Activated CD8-positive, alpha-beta T cell treated with anti-CD3 and anti-CD28 coated beads, Interleukin-2, amount 10 ng/mL, durations not matched to agents 7 days and 5 days (primary cell): ENCODE measurements at regions not wholly inside any gene's neighbourhood (a gene's known extent, or its start where the extent isn't known, plus 50 kb on each side); places are given as distances from the start of the nearest gene placed in this dataset.

Experiments used
- ATAC-seq: fragments of 150-1000 bp; cut with Tn5 transposase; one replicate; pipeline ENCODE4 v1.10.0; 2021; ENCODE audit warnings: moderate library complexity
- CTCF ChIA-PET: fragments of 350-600 bp; sonication (Branson Sonifier 250); formaldehyde crosslinking; loops from one replicate; lab custom pipeline; 2021; ENCODE audit warnings: antibody characterized with exemption; lab: Charles Lee
- POLR2A ChIA-PET: fragments of 350-600 bp; sonication (Branson Sonifier 250); formaldehyde crosslinking; loops from one replicate; lab custom pipeline; 2021; ENCODE audit warnings: antibody characterized with exemption; lab: Charles Lee
- DNase-seq: peaks from one replicate; pipeline ENCODE4 v3.0.0-alpha.2; 2020
- H3K27ac Mint-ChIP-seq: one replicate; pipeline ENCODE4 v1.8.0; 2021; ENCODE audit warnings: mild to moderate bottlenecking, mixed read lengths
- H3K27me3 Mint-ChIP-seq: one replicate; pipeline ENCODE4 v1.8.0; 2021; ENCODE audit warnings: low read depth, mixed read lengths
- H3K36me3 Mint-ChIP-seq: one replicate; pipeline ENCODE4 v1.8.0; 2021; ENCODE audit warnings: low read depth, mixed read lengths
- H3K4me1 Mint-ChIP-seq: one replicate; pipeline ENCODE4 v1.8.0; 2021; ENCODE audit warnings: low read depth, mixed read lengths
- H3K4me3 Mint-ChIP-seq: one replicate; pipeline ENCODE4 v1.8.0; 2021; ENCODE audit warnings: mild to moderate bottlenecking, mixed read lengths
- H3K9me3 Mint-ChIP-seq: one replicate; pipeline ENCODE4 v1.8.0; 2022; ENCODE audit warnings: mixed read lengths; ENCODE audit not compliant: insufficient read depth

DNA sequence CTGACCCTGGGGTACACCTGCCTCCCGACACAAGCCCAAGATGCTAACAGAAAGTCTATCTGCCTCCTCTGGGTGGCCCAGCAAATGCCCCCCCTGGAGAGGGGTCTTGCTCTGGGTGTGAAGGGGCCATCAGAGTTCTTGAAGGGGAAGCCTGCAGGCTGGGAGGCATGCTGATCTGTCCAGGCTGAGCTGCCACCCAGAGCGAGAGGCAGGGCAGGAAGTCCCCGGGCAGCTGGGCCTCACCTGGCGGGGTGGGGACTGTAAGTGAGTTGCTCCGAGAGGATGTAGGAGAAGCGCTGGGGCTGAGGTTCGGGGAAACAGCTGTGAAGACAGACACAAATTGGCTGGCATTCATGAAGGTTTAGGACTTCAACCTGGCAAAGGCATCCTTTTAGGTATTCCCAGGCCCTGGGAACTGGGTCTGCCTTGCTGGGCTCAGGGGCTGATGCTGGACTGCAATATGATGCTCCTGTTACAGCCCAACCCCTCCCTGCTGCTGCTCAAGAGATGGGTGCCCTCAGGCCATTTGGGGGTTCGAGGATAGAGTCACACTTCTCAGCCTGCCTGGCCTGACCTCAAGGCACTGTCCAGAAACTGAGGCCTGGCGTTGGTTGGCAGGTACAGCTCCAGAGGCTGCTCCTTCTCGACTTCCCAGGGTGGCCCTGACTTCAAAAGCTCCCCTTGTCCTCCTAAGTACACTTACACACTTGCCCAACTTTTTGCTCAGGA lies 60.2 kb upstream of the LYVE1 start:
- Mint-ChIP-seq H3K4me3 (no peak overlapping the region), H3K27me3 (no peaks in the 10 kb centered on the region), H3K4me1 (peaks cover 10% of the 10 kb centered on the region), H3K36me3 (no peaks in the 10 kb centered on the region), H3K27ac (no peak overlapping the region), H3K9me3 (no peaks in the 10 kb centered on the region)
- DNase-seq (peak; percentile 48), ATAC-seq (no peak)
- CTCF ChIA-PET: no interaction called here
- POLR2A ChIA-PET: no interaction called here

DNA sequence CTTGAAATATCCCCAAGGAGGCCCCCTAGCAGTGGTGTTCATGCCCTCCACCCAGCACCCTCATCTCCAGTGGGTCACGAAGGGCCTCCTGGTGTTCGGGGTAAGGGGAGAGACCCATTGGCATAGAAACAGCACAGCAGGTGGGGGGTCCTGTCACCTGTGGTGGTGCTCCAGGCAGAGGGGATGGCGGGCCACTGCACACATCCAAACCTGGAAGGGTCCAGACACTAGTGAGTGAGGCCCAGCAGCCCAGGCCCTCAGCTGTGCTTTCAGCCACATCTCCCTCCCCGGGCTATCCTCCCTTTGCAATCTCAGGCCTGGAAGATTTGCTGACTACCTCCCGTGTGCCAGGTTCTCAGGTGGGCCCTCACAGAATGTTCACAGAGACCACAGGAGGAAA lies 59.4 kb upstream of the LYVE1 start:
- H3K27me3 Mint-ChIP-seq: no peaks in the 10 kb centered on the region
- no peak overlapping the region for H3K27ac Mint-ChIP-seq
- peaks cover 18% of the 10 kb centered on the region for H3K4me1 Mint-ChIP-seq
- DNase-seq (no peak), ATAC-seq (no peak)
- no peaks in the 10 kb centered on the region for H3K9me3 Mint-ChIP-seq
- POLR2A ChIA-PET: no interaction called here
- no peak overlapping the region for H3K4me3 Mint-ChIP-seq
- CTCF ChIA-PET: no interaction called here
- H3K36me3 Mint-ChIP-seq: no peaks in the 10 kb centered on the region

DNA sequence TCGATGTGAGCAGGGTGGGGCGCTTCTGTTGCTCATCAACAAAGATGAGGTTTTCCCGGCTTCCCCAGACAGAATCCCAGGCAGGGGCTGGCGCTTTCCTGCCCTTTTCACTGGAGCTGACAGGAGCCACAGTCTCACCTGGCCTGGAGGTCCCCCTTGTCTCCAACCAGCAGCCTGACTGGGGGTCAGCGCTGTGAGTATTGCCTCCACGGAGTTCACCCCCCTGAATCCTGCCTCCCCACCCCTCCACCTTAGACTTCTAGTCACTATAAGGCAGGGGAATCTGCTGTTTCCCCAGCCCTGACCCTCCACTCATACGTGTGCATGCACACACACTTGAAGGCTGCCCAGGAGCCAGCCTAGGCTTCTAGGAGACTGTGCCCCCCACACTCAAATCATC lies 58.8 kb upstream of the LYVE1 start:
- H3K36me3 Mint-ChIP-seq: no peaks in the 10 kb centered on the region
- DNase-seq (no peak), ATAC-seq (no peak)
- H3K27me3 Mint-ChIP-seq: no peaks in the 10 kb centered on the region
- H3K4me3 Mint-ChIP-seq: no peak overlapping the region
- H3K9me3 Mint-ChIP-seq: no peaks in the 10 kb centered on the region
- ChIA-PET CTCF (interaction anchor here (1.2 to 1.6 kb wide), 2 partner anchors 9 to 221 kb away, joined by 3 to 4 read pairs; no protein-coding TSS in a partner anchor), POLR2A (no interaction called here)
- peaks cover 19% of the 10 kb centered on the region for H3K4me1 Mint-ChIP-seq
- no peak overlapping the region for H3K27ac Mint-ChIP-seq

DNA sequence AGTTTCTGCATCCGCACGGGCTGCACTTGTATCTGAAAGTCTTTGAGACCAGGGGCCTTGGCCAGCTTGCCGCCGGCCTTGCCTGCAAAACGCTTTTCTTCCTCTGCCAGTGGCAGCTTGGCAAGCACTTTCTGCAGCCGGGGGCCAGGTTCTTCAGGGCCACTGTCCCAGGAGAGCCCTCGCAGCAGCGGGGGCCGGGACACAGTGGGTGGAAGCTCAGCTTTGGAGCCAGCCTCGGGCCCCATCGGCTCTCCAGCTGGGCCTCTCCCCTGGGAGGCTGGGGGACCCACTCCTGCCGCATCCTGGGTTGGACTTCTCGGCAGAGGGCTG lies 57.5 kb upstream of the LYVE1 start:
- Mint-ChIP-seq H3K4me3 (no peak overlapping the region), H3K9me3 (no peaks in the 10 kb centered on the region), H3K36me3 (no peaks in the 10 kb centered on the region), H3K4me1 (peaks cover 19% of the 10 kb centered on the region), H3K27ac (no peak overlapping the region), H3K27me3 (no peaks in the 10 kb centered on the region)
- ChIA-PET POLR2A (no interaction called here), CTCF (interaction anchor here (1.3 to 1.6 kb wide), 2 partner anchors 8 to 28 kb away, joined by 4 read pairs; no protein-coding TSS in a partner anchor)
- ATAC-seq (no peak), DNase-seq (no peak)

DNA sequence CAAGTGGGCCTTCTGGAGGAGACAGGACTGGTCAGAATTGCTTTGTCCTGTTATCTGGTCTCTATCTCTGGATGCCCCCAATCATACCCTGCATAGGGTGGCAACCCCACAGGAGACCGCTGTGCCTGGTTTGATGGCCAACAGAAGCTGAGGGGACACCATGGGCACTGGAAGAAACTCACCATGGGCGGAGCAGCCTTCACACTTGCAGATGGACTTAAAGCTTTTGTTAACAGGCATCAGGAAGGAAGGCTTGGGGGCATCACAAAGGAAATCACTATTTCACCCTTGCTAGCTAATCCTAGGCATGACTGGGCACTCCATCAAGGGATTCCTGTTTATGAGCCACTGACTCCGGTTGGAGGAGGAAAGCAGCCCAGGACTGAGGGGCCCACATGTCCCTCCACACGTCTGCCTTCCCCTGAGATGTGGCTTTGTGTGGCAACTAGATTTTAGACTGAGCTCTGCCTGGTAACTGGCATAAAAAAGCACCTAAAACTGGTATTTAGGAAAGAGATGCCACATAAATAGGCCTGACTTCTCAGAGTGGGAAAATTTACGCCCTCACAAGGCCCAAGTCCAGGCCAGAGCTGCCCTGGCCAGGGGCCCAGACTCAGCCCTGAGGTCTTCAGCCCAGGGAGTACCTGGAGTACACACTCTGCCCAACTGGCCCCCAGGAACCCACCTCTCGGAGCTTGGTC lies 57.0 kb upstream of the LYVE1 start:
- POLR2A ChIA-PET: no interaction called here
- no peak for DNase-seq
- CTCF ChIA-PET: interaction anchor here (1.3 to 1.6 kb wide), 2 partner anchors 8 to 29 kb away, joined by 4 read pairs; no protein-coding TSS in a partner anchor
- Mint-ChIP-seq H3K27ac (no peak overlapping the region), H3K9me3 (no peaks in the 10 kb centered on the region), H3K4me1 (peaks cover 19% of the 10 kb centered on the region), H3K27me3 (no peaks in the 10 kb centered on the region), H3K36me3 (no peaks in the 10 kb centered on the region), H3K4me3 (no peak overlapping the region)
- no peak for ATAC-seq

DNA sequence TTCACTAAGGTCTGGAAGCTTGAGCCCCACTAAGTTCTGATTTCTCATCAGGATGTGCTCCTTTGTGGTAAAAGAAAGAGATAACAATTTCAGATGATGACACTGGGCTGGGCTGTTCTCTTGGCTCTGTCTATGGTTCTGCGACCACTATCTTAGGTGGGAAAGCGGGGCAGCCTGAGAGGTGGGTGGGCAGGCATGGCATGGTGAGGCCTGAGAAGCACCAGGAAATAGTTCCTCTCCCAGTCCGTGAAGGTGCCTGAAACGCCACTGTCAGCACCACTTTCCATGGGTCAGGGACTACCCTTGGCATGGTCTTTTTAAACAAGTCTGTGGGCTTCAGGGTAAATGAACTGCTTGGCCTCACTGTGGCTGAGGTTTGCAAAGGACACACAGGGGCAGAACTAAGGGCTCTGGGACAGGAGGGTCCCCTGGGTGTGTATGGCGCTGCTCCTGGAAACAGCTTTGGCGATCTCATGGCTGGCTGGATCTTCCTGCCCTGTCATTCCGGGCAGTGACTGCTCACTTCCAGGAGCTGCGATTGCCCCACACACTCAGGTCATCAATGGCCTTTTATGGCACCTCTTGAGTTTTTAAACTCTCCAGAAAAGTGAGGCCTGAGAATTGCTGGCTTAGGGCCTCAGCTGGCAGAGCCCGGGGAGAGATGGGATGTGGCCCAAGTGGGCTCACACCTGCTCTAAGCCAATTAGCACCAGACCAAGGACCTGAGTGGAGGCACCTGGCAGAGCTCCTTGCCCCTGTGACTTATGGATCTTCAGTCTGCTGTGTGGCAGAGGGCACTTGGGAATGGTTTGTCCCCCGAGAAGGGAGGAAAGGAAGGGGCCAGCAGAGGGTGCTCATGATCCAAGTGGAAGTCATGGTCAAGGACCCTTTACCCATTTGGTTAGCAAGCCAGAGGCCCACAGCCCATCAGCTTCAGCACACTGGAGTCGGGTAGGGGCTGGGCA lies 55.6 kb upstream of the LYVE1 start:
- no peak for ATAC-seq
- CTCF ChIA-PET: interaction anchor here (1.4 to 1.5 kb wide), 2 partner anchors 15 to 27 kb away, joined by 3 to 4 read pairs; no protein-coding TSS in a partner anchor
- H3K27ac Mint-ChIP-seq: peak overlapping the region; percentile 90

DNA sequence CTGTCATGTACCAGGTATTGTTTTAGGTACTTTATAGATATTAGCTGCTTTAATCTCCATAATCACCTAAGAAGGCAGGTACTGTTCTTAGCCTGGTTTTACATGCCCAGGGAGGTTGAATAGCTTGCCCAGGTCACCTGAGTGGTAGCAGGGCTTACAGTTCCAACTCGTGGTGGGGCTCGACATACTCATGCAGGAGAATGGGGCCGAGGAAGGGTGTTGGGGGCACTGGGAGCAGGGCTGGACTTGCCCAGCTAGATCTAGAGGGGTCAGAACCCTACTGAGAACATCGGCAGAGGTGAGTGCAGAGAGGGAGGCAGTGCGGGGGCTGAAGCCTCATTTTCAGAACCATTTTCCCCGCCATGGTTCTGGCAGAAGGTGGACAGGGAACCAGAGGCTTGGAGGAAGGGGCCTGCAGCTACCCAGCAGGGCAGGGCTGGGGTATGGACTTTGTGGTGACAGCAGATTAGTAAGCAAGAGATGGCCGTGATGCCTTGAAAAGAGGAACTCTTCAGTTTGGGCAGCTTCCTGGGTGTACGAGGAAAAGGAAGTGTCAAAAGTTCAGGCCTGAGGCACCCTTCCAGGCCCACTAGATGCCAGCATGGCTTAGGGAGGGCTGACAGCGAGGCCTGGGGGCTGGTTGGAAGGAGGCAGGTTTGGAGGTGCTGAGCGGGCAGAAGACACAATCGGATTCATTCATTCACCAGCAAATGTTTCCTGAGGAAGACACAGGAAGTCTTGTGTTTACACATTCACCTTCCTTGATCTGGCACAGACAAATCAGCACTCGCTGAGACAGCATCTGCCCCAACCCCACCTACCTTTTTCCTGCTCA lies 54.7 kb upstream of the LYVE1 start:
- DNase-seq: no peak
- Mint-ChIP-seq H3K9me3 (no peaks in the 10 kb centered on the region), H3K27me3 (peaks cover 6% of the 10 kb centered on the region), H3K36me3 (no peaks in the 10 kb centered on the region), H3K4me3 (no peak overlapping the region), H3K4me1 (peaks cover 14% of the 10 kb centered on the region), H3K27ac (peak overlapping the region; percentile 90)
- POLR2A ChIA-PET: no interaction called here
- ATAC-seq: no peak
- CTCF ChIA-PET: interaction anchor here (1.5 kb wide), 1 partner anchor 28 kb away, joined by 3 read pairs; no protein-coding TSS in a partner anchor

More for the DNA sequence above, 55.6 kb upstream of the LYVE1 start:
- POLR2A ChIA-PET: no interaction called here
- H3K27me3 Mint-ChIP-seq: peaks cover 2% of the 10 kb centered on the region
- no peaks in the 10 kb centered on the region for H3K9me3 Mint-ChIP-seq
- H3K4me1 Mint-ChIP-seq: peaks cover 19% of the 10 kb centered on the region
- H3K4me3 Mint-ChIP-seq: no peak overlapping the region
- H3K36me3 Mint-ChIP-seq: no peaks in the 10 kb centered on the region
- DNase-seq: no peak

DNA sequence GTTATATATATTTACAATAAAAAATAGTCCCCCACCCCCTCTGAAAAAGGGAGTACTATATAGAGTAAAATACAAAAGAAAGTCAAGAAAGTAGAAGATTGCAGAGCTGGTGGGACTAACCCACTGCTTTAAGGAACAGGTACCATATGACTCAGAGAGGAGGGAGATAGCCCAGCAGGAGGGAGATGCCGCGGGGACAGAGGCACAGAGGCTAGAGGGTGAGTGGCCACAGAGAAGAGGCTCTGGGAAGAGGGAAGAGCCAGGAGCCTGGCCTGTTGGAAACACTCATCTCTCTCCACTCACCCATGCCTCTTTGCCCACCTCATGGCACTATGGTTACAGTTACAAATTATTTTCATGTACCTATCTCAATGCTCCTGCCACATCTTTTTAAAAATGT lies 53.6 kb upstream of the LYVE1 start:
- no peak for DNase-seq
- ChIA-PET POLR2A (no interaction called here), CTCF (no interaction called here)

DNA sequence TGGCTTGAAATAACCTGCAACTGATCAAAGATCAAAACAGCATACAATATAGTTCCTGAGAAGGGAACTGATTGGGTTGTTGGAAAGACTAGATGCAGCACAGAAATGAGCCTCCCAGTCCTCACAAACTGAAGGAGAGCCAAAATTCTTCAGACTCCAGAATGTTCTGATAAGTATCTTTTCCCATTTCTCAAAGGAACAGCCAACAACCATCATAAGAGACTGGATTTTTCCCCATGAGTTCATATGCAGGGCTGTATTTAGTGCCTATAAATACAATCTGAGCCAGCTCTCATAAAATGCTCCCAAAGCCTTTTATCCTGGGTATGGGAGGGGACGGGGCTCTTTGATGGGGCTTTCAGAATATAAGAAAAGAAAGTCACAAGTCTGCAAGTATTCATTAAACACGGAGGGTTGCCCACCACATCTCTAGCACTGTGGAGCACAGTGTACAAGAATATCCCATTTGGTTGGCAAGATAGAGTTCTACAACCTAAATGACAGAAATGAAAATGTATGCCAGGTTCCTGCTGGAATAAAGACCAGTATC lies 50.7 kb upstream of the LYVE1 start:
- H3K4me1 Mint-ChIP-seq: peaks cover 14% of the 10 kb centered on the region
- no peaks in the 10 kb centered on the region for H3K9me3 Mint-ChIP-seq
- peaks cover 15% of the 10 kb centered on the region for H3K27me3 Mint-ChIP-seq
- CTCF ChIA-PET: interaction anchor here (0.6 to 1.7 kb wide), 2 partner anchors 35 to 150 kb away, joined by 3 to 7 read pairs; no protein-coding TSS in a partner anchor
- POLR2A ChIA-PET: no interaction called here
- H3K27ac Mint-ChIP-seq: no peak overlapping the region
- no peaks in the 10 kb centered on the region for H3K36me3 Mint-ChIP-seq
- DNase-seq (no peak), ATAC-seq (no peak)
- no peak overlapping the region for H3K4me3 Mint-ChIP-seq

More for the DNA sequence above, 53.6 kb upstream of the LYVE1 start:
- Mint-ChIP-seq H3K9me3 (no peaks in the 10 kb centered on the region), H3K27me3 (peaks cover 12% of the 10 kb centered on the region), H3K36me3 (no peaks in the 10 kb centered on the region), H3K27ac (no peak overlapping the region), H3K4me1 (peaks cover 14% of the 10 kb centered on the region), H3K4me3 (no peak overlapping the region)
- ATAC-seq: no peak

DNA sequence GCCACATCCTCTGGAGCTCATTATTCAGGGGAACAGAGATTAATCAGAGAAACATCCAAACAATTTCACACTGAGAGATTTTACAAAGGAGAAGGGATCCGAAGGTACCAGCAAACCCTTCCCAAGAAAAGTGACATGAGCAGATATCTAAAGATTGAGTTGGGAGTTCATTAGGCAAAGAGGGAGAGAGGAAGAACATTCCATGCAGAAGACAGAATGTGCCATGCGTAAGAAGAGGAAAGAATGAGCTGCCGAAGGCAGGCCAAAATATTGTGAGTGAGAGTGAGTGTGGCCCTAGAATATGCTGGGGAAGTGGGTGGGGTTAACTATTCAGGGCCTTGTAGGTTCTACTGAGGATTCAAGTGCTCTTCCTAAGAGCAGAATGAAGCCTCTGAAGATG lies 50.0 kb upstream of the LYVE1 start:
- H3K4me3 Mint-ChIP-seq: no peak overlapping the region
- POLR2A ChIA-PET: no interaction called here
- no peaks in the 10 kb centered on the region for H3K9me3 Mint-ChIP-seq
- H3K36me3 Mint-ChIP-seq: no peaks in the 10 kb centered on the region
- H3K27me3 Mint-ChIP-seq: peaks cover 20% of the 10 kb centered on the region
- ATAC-seq (no peak), DNase-seq (no peak)
- H3K4me1 Mint-ChIP-seq: peaks cover 7% of the 10 kb centered on the region
- H3K27ac Mint-ChIP-seq: no peak overlapping the region
- CTCF ChIA-PET: interaction anchor here (1.5 to 1.7 kb wide), 4 partner anchors 8 to 205 kb away, joined by 4 to 7 read pairs (median 4); no protein-coding TSS in a partner anchor
